ENCODE measurements at regions not wholly inside any gene's neighbourhood (a gene's known extent, or its start where the extent isn't known, plus 50 kb on each side); places are given as distances from the start of the nearest gene placed in this dataset.

DNA sequence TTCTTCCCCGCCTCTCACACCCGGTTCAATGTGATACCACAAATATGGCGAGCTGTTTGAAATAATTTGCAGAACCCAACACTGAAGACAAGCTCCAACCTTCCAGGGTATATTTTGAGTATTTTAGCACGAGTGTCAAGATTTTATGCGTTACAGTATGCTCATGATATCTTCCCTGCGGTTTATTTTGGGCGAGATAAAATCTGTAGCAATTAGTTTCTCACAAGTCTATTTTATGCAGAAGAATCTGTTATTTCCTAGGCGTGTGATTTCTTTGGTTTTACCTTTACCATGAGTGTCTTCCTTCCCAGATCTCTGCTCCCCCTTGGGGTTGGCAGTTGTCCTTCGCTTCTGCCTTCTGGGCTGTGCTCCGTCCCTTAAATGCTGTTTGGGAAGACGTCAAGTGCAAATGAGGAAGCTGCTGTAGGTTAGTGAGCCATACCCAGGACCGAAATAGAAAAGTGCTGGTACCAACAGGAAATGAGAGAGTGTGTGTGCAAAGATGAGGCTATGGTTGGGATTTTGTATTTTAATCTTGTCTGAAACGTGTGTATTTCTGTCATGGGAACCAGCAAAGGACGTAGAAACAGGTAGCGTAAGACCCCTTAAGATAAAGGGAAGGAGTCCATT is 299.8 kb downstream of the KLF6 start:
- TF ChIP-seq, protein P1, sequence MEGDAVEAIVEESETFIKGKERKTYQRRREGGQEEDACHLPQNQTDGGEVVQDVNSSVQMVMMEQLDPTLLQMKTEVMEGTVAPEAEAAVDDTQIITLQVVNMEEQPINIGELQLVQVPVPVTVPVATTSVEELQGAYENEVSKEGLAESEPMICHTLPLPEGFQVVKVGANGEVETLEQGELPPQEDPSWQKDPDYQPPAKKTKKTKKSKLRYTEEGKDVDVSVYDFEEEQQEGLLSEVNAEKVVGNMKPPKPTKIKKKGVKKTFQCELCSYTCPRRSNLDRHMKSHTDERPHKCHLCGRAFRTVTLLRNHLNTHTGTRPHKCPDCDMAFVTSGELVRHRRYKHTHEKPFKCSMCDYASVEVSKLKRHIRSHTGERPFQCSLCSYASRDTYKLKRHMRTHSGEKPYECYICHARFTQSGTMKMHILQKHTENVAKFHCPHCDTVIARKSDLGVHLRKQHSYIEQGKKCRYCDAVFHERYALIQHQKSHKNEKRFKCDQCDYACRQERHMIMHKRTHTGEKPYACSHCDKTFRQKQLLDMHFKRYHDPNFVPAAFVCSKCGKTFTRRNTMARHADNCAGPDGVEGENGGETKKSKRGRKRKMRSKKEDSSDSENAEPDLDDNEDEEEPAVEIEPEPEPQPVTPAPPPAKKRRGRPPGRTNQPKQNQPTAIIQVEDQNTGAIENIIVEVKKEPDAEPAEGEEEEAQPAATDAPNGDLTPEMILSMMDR (IDR thresholded peaks at IDR 0.05) = no peak
- TF ChIP-seq POLR2A (IDR thresholded peaks at IDR 0.05) = no peak
